CD8-positive, alpha-beta memory T cell (primary cell): ENCODE measurements at regions not wholly inside any gene's neighbourhood (a gene's known extent, or its start where the extent isn't known, plus 50 kb on each side); places are given as distances from the start of the nearest gene placed in this dataset.

Experiments used
- CTCF ChIA-PET: fragments of 350-600 bp; sonication (Branson Sonifier 250); formaldehyde crosslinking; loops from one replicate; lab custom pipeline; 2021; ENCODE audit warnings: antibody characterized with exemption; lab: Charles Lee
- POLR2A ChIA-PET: fragments of 350-600 bp; sonication (Branson Sonifier 250); formaldehyde crosslinking; loops from one replicate; lab custom pipeline; 2021; ENCODE audit warnings: antibody characterized with exemption; lab: Charles Lee
- DNase-seq, 5 donors: peaks; one replicate each; pipeline versions ENCODE4 v3.0.0 to v3.0.0-alpha.2; 2020 to 2022; ENCODE audit warnings: mixed read lengths in 1 of 5
- H3K27ac ChIP-seq: one replicate; pipeline ENCODE4 v1.7.0; 2013; ENCODE audit warnings: low read depth, mild to moderate bottlenecking, low read length, moderate library complexity
- H3K27me3 ChIP-seq: 2 replicates; pipeline ENCODE4 v1.7.0; 2013; ENCODE audit warnings: low read length, mild to moderate bottlenecking; ENCODE audit not compliant: insufficient read depth, poor library complexity, severe bottlenecking
- H3K36me3 ChIP-seq: 2 replicates; pipeline ENCODE4 v1.7.0; 2013; ENCODE audit warnings: mild to moderate bottlenecking, low read length, moderate library complexity; ENCODE audit not compliant: insufficient read depth
- H3K4me1 ChIP-seq: 2 replicates; pipeline ENCODE4 v1.7.0; 2013; ENCODE audit warnings: mild to moderate bottlenecking, low read length, moderate library complexity; ENCODE audit not compliant: insufficient read depth
- H3K4me3 ChIP-seq: 2 replicates; pipeline ENCODE4 v1.7.0; 2013; ENCODE audit warnings: mild to moderate bottlenecking, low read length
- H3K9me3 ChIP-seq: 2 replicates; pipeline ENCODE4 v1.7.0; 2013; ENCODE audit warnings: mild to moderate bottlenecking, low read length
- H3K27ac Mint-ChIP-seq, 8 donors: one replicate each; pipeline ENCODE4 v1.8.0; 2020 to 2021; ENCODE audit warnings: mixed read lengths in 8 of 8, mild to moderate bottlenecking in 6 of 8, inconsistent platforms in 3 of 8, moderate library complexity in 3 of 8
- H3K27me3 Mint-ChIP-seq, 2 donors: one replicate each; pipeline ENCODE4 v1.8.0; 2020 to 2021; ENCODE audit warnings: mixed read lengths in 2 of 2, mild to moderate bottlenecking in 1 of 2, moderate library complexity in 1 of 2
- H3K36me3 Mint-ChIP-seq, 3 donors: one replicate each; pipeline ENCODE4 v1.8.0; 2020 to 2021; ENCODE audit warnings: mixed read lengths in 3 of 3, inconsistent platforms in 1 of 3, mild to moderate bottlenecking in 1 of 3
- H3K4me1 Mint-ChIP-seq, 3 donors: one replicate each; pipeline ENCODE4 v1.8.0; 2020 to 2021; ENCODE audit warnings: mixed read lengths in 3 of 3, inconsistent platforms in 1 of 3, mild to moderate bottlenecking in 1 of 3
- H3K4me3 Mint-ChIP-seq, 7 donors: one replicate each; pipeline ENCODE4 v1.8.0; 2020 to 2021; ENCODE audit warnings: mixed read lengths in 7 of 7, mild to moderate bottlenecking in 6 of 7, moderate library complexity in 4 of 7, inconsistent platforms in 2 of 7
- H3K9me3 Mint-ChIP-seq, 5 donors: one replicate each; pipeline ENCODE4 v1.8.0; 2020 to 2022; ENCODE audit warnings: mixed read lengths in 5 of 5, mild to moderate bottlenecking in 3 of 5, moderate library complexity in 2 of 5, inconsistent platforms in 1 of 5

DNA sequence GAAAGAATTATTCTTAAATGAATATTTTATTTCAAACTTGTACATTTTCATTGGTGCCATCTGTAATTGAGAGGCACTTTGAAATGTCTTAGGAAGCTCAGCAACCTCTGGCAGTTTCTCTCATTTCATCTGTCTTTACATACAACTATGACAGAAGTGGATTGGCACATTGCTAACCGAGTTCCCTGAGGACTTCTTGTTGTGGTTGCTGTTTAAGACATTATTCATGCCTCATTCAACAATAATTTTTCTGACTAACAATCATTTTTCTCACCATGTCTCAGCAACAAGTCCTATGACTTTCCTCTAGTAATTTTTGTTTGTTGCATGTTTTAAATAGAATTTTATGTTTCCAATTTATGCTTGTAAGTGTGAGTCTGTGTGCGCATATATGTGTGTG lies 284.0 kb upstream of the CWC22 start:
- H3K4me3 Mint-ChIP-seq, result no peak overlapping the region
- no peak for DNase-seq
- ChIA-PET POLR2A (no interaction called here), CTCF (no interaction called here)
- peaks cover 2 to 6% of the 10 kb centered on the region in 2 donors for H3K27me3 Mint-ChIP-seq
- H3K4me1 Mint-ChIP-seq, result no peaks in the 10 kb centered on the region
- H3K9me3 Mint-ChIP-seq, result no peaks in the 10 kb centered on the region
- no peaks in the 10 kb centered on the region for H3K27me3 ChIP-seq
- H3K27ac Mint-ChIP-seq, result no peak overlapping the region
- no peaks in the 10 kb centered on the region for H3K9me3 ChIP-seq
- no peaks in the 10 kb centered on the region for H3K36me3 Mint-ChIP-seq
- H3K4me1 ChIP-seq, result no peaks in the 10 kb centered on the region
- no peaks in the 10 kb centered on the region for H3K36me3 ChIP-seq
- H3K27ac ChIP-seq, result no peak overlapping the region
- H3K4me3 ChIP-seq, result no peak overlapping the region

DNA sequence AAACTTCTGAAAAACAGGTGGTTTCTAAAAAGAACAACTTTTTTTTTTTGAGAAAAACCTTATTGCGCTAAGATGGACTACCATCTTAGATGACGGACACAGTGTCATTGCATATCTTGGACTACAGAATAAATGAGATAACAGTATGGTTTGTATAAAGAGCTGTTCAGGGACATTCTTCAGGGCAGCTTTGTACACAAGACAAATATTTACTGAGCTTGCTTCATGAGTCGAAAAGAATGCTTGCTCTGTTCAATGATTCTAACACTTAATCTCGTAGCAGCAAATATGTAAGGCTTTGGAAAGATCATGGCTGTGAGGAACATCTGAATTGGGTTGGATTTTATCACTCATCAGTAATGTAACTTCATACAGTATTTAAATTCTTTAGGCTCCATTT lies 282.5 kb upstream of the CWC22 start:
- POLR2A ChIA-PET, result no interaction called here

DNA sequence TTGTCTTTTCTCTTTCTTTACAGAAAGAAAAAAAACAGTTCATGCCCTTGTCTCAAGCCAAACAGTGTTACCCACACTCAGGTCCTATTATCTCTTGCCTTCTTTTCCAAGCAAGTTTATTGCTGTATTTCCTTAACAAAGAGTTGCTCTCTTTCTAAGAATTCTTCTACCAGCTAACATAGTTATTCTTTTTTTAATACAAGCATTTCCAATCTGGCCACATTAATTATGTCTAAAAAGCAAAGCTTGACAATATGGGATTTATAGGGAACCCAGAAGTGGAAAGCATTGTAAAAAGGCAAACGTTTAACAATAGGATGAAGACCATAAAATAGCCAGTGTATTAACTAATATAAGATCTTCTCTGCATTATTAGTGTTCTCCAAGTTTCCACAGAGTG lies 272.5 kb upstream of the CWC22 start:
- H3K4me3 ChIP-seq, result no peak overlapping the region
- DNase-seq, result no peak
- H3K4me3 Mint-ChIP-seq, result no peak overlapping the region
- no peaks in the 10 kb centered on the region for H3K4me1 Mint-ChIP-seq
- H3K9me3 Mint-ChIP-seq, result peaks cover 0 to 9% (median 2%) of the 10 kb centered on the region in 5 donors
- no peaks in the 10 kb centered on the region for H3K9me3 ChIP-seq
- no peak overlapping the region for H3K27ac Mint-ChIP-seq
- ChIA-PET POLR2A (no interaction called here), CTCF (no interaction called here)
- no peaks in the 10 kb centered on the region for H3K4me1 ChIP-seq
- no peaks in the 10 kb centered on the region for H3K36me3 ChIP-seq
- H3K36me3 Mint-ChIP-seq, result no peaks in the 10 kb centered on the region
- no peak overlapping the region for H3K27ac ChIP-seq
- H3K27me3 ChIP-seq, result no peaks in the 10 kb centered on the region
- H3K27me3 Mint-ChIP-seq, result peaks cover 0 to 2% of the 10 kb centered on the region in 2 donors

More for the DNA sequence above, 282.5 kb upstream of the CWC22 start:
- Histone ChIP-seq H3K27ac (no peak overlapping the region), H3K4me3 (no peak overlapping the region), H3K4me1 (no peaks in the 10 kb centered on the region), H3K36me3 (no peaks in the 10 kb centered on the region), H3K9me3 (no peaks in the 10 kb centered on the region), H3K27me3 (no peaks in the 10 kb centered on the region)
- DNase-seq, result no peak
- Mint-ChIP-seq H3K9me3 (no peaks in the 10 kb centered on the region), H3K27me3 (peaks cover 2 to 6% of the 10 kb centered on the region in 2 donors), H3K27ac (no peak overlapping the region), H3K4me1 (no peaks in the 10 kb centered on the region), H3K4me3 (no peak overlapping the region), H3K36me3 (no peaks in the 10 kb centered on the region)
- CTCF ChIA-PET, result no interaction called here

DNA sequence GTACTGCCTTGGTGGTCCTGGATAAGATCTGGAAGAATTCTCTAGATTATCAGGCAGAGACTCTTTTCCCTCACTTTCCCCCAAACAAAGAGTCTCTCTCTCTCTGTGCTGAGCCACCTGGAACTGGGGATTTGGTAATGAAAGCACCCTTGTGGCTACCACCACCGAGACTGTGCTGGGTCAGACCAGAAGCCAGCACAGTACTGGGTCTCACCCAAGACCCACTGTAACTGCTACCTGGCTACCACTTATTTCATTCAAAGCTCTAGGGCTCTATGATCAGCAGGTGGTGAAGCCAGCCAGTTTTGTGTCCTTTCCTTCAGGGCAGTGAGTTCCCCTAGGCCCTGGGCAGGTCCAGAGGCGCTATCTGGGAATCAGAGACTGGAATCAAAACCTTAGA lies 269.6 kb upstream of the CWC22 start:
- no peaks in the 10 kb centered on the region for H3K36me3 ChIP-seq
- H3K27ac Mint-ChIP-seq, result no peak overlapping the region
- no peaks in the 10 kb centered on the region for H3K27me3 Mint-ChIP-seq
- CTCF ChIA-PET, result no interaction called here
- no peaks in the 10 kb centered on the region for H3K27me3 ChIP-seq
- H3K4me1 Mint-ChIP-seq, result no peaks in the 10 kb centered on the region
- H3K27ac ChIP-seq, result no peak overlapping the region
- no peak overlapping the region for H3K4me3 ChIP-seq
- peaks cover 3 to 18% (median 6%) of the 10 kb centered on the region in 5 donors for H3K9me3 Mint-ChIP-seq
- no peaks in the 10 kb centered on the region for H3K36me3 Mint-ChIP-seq
- POLR2A ChIA-PET, result no interaction called here
- H3K4me1 ChIP-seq, result no peaks in the 10 kb centered on the region
- no peaks in the 10 kb centered on the region for H3K9me3 ChIP-seq
- no peak for DNase-seq
- no peak overlapping the region for H3K4me3 Mint-ChIP-seq

DNA sequence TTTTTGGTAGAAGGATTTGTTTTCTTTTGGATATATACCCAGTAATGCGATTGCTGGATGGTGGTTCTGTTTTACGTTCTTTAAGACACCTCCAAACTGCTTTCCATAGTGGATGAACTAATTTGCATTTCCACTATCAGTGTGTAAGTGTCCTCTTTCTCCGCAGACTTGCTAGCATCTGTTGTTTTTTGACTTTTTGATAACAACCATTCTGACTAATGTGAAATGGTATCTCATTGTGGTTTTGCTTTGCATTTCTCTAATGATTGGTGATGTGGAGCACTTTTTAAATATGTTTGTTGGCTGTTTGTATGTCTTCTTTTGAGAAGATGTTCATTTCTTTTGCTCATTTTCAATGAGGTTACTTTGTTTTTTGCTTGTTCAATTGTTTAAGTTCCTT lies 260.9 kb upstream of the CWC22 start:
- Histone ChIP-seq H3K4me3 (no peak overlapping the region), H3K36me3 (no peaks in the 10 kb centered on the region), H3K4me1 (no peaks in the 10 kb centered on the region), H3K27me3 (no peaks in the 10 kb centered on the region), H3K9me3 (no peaks in the 10 kb centered on the region), H3K27ac (no peak overlapping the region)
- Mint-ChIP-seq H3K4me1 (no peaks in the 10 kb centered on the region), H3K9me3 (peaks cover 0 to 18% (median 8%) of the 10 kb centered on the region in 5 donors), H3K27ac (no peak overlapping the region), H3K36me3 (no peaks in the 10 kb centered on the region), H3K27me3 (no peaks in the 10 kb centered on the region), H3K4me3 (no peak overlapping the region)
- POLR2A ChIA-PET, result no interaction called here
- CTCF ChIA-PET, result no interaction called here
- no peak for DNase-seq

DNA sequence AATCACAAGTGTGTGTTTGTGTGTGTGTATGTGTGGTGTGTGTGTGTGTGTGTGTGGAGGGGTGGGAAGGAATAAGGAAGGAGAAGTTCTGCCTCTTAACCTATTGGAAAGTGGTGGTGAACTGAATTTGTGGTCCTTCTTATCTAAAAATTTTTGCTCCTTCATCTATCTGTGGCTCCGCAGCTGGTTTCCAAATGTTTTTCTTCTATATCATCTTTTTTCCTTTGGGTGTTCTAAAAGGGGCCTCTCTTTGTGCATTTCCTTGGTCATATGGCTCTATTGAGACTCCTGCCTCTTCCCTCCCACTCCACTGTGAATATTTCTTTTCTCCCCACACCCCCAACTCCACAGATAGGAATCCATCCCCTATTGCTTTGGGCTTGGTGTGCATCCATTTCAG lies 254.9 kb upstream of the CWC22 start:
- Mint-ChIP-seq H3K27me3 (no peaks in the 10 kb centered on the region), H3K4me1 (no peaks in the 10 kb centered on the region), H3K27ac (no peak overlapping the region), H3K36me3 (no peaks in the 10 kb centered on the region), H3K9me3 (peaks cover 0 to 2% (median 0%) of the 10 kb centered on the region in 5 donors), H3K4me3 (no peak overlapping the region)
- DNase-seq, result no peak
- H3K36me3 ChIP-seq, result no peaks in the 10 kb centered on the region
- no peak overlapping the region for H3K27ac ChIP-seq
- ChIA-PET CTCF (no interaction called here), POLR2A (no interaction called here)
- H3K4me1 ChIP-seq, result no peaks in the 10 kb centered on the region
- H3K27me3 ChIP-seq, result no peaks in the 10 kb centered on the region
- H3K4me3 ChIP-seq, result no peak overlapping the region
- H3K9me3 ChIP-seq, result no peaks in the 10 kb centered on the region

DNA sequence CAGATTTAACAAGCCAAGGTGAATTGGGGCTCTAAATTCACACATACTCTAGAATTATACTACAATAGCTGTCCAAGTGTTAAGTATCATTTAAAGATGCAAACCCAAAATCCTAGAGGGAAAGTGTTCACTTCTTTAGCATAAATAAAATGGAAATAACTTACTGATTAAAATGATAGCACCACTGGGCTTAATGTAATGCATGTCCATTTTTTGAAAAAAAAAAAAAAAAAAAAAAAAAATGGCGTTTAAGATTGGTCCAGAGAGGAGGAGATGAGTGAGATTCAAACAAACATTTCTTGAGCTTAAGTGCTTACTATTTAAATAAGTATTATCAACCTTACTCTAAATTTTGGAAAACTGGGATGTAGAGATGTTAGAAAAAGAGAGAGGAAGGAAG lies 251.5 kb upstream of the CWC22 start:
- Histone ChIP-seq H3K9me3 (no peaks in the 10 kb centered on the region), H3K27ac (no peak overlapping the region), H3K4me1 (no peaks in the 10 kb centered on the region), H3K4me3 (no peak overlapping the region), H3K36me3 (no peaks in the 10 kb centered on the region), H3K27me3 (no peaks in the 10 kb centered on the region)
- ChIA-PET POLR2A (no interaction called here), CTCF (no interaction called here)
- H3K9me3 Mint-ChIP-seq, result peaks cover 0 to 3% (median 0%) of the 10 kb centered on the region in 5 donors
- H3K4me1 Mint-ChIP-seq, result no peaks in the 10 kb centered on the region
- no peak overlapping the region for H3K27ac Mint-ChIP-seq
- H3K4me3 Mint-ChIP-seq, result no peak overlapping the region
- H3K27me3 Mint-ChIP-seq, result no peaks in the 10 kb centered on the region
- no peaks in the 10 kb centered on the region for H3K36me3 Mint-ChIP-seq
- DNase-seq, result no peak

DNA sequence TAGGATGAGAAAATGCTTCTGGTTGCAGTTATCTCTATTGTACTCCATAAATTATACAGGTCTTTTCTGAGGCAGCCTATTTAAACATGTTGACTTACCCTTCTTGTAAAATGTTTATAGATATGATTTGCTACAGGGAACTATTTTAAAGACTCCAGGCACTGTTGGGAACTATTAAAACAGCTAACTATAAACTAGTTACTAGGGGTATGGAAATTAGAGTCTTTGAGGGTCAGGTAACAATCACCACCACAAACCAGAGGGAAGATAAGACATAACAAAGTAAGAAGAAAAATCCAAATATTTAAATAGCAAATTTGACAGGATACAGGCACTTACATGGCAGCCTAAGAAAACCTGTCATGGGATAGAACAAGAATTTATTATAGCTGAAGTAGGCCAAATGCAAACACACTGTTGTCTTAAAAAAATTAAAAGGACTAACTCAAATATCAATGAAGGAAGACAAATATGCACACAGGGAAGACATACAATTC lies 251.0 kb upstream of the CWC22 start:
- H3K9me3 ChIP-seq, result no peaks in the 10 kb centered on the region
- Mint-ChIP-seq H3K36me3 (no peaks in the 10 kb centered on the region), H3K9me3 (peaks cover 0 to 5% (median 0%) of the 10 kb centered on the region in 5 donors), H3K4me1 (no peaks in the 10 kb centered on the region), H3K27me3 (peaks cover 0 to 2% of the 10 kb centered on the region in 2 donors), H3K27ac (no peak overlapping the region), H3K4me3 (no peak overlapping the region)
- H3K36me3 ChIP-seq, result no peaks in the 10 kb centered on the region
- H3K27ac ChIP-seq, result no peak overlapping the region
- no peaks in the 10 kb centered on the region for H3K4me1 ChIP-seq
- POLR2A ChIA-PET, result no interaction called here
- no peaks in the 10 kb centered on the region for H3K27me3 ChIP-seq
- no peak overlapping the region for H3K4me3 ChIP-seq
- DNase-seq, result no peak
- CTCF ChIA-PET, result no interaction called here

DNA sequence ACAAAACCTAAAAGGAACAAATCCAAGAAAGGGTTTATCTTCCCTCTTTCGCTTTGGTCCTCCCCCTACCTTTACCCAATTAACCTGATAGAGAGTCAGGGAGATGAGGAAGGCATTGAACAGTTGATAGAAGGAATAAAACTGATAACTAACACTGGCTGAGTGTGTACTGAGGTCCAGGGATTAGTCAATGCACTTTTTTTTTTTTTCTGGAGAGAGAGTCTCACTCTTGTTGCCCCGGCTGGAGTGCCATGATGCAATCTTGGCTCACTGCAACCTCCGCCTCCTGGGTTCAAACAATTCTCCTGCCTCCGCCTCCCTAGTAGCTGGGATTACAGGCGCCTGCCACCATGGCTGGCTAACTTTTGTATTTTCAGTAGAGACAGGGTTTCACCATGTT lies 250.2 kb upstream of the CWC22 start:
- Mint-ChIP-seq H3K36me3 (no peaks in the 10 kb centered on the region), H3K27me3 (peaks cover 0 to 2% of the 10 kb centered on the region in 2 donors), H3K4me1 (no peaks in the 10 kb centered on the region), H3K27ac (no peak overlapping the region), H3K9me3 (peaks cover 0 to 7% (median 0%) of the 10 kb centered on the region in 5 donors), H3K4me3 (no peak overlapping the region)
- Histone ChIP-seq H3K27me3 (no peaks in the 10 kb centered on the region), H3K9me3 (no peaks in the 10 kb centered on the region), H3K27ac (no peak overlapping the region), H3K4me1 (no peaks in the 10 kb centered on the region), H3K36me3 (no peaks in the 10 kb centered on the region), H3K4me3 (no peak overlapping the region)
- no peak for DNase-seq
- POLR2A ChIA-PET, result no interaction called here
- CTCF ChIA-PET, result no interaction called here
